PFSK-1 (cell line): ENCODE measurements at regions not wholly inside any gene's neighbourhood (a gene's known extent, or its start where the extent isn't known, plus 50 kb on each side); places are given as distances from the start of the nearest gene placed in this dataset.

Experiments
- FOXP2 ChIP-seq: optimal IDR thresholded peaks from 2 replicates; pipeline ENCODE3; 2011; ENCODE audit warnings: borderline replicate concordance, control low read depth, inconsistent platforms; ENCODE audit not compliant: insufficient read depth; ENCODE audit errors: extremely low read length, extremely low read depth
- POLR2AphosphoS5 ChIP-seq: IDR thresholded peaks from 2 replicates; pipeline ENCODE4 v1.6.1; 2012; ENCODE audit warnings: low read depth, mild to moderate bottlenecking, control low read depth, low read length, moderate library complexity
- REST ChIP-seq, 2 experiments: IDR thresholded peaks; 2 replicates each; pipeline versions ENCODE4 v1.6.1 to v1.8.0; 2011 to 2012; ENCODE audit warnings: low read depth in 2 of 2, low read length in 2 of 2, control low read depth in 1 of 2, inconsistent platforms in 1 of 2, mild to moderate bottlenecking in 1 of 2, moderate library complexity in 1 of 2; ENCODE audit not compliant: insufficient read depth in 1 of 2
- SIN3A ChIP-seq: IDR thresholded peaks from 2 replicates; pipeline ENCODE4 v1.6.1; 2012; ENCODE audit warnings: mild to moderate bottlenecking, low read length, moderate library complexity, borderline replicate concordance; ENCODE audit not compliant: insufficient read depth
- TAF1 ChIP-seq: IDR thresholded peaks from 2 replicates; pipeline ENCODE4 v1.6.1; 2012; ENCODE audit warnings: low read length, control low read depth, borderline replicate concordance; ENCODE audit not compliant: insufficient read depth

- TF ChIP-seq TAF1 (no peak), POLR2AphosphoS5 (no peak), SIN3A (no peak)
Observed at GRCh38 chr2:215622837-215623236, 187.0 kb upstream of the FN1 start.

- TF ChIP-seq POLR2AphosphoS5 (no peak), FOXP2 (no peak), REST (IDR thresholded peaks at IDR 0.05; ENCODE audit: insufficient read depth in 1 of 2, low read depth in 2 of 2, low read length in 2 of 2) (no peak), TAF1 (no peak), SIN3A (no peak)
Observed at GRCh38 chr2:215621381-215621780, 185.5 kb upstream of the FN1 start.

- TF ChIP-seq FOXP2, result no peak
- TF ChIP-seq POLR2AphosphoS5, result no peak
- TF ChIP-seq TAF1, result no peak
- no peak for TF ChIP-seq SIN3A
- no peak for TF ChIP-seq REST (IDR thresholded peaks at IDR 0.05; ENCODE audit: insufficient read depth in 1 of 2, low read depth in 2 of 2, low read length in 2 of 2)
Observed at GRCh38 chr2:215620528-215620927, 184.7 kb upstream of the FN1 start.

GRCh38 chr2:215619989-215620388, 184.1 kb upstream of the FN1 start:
- peak; percentile 52 for TF ChIP-seq FOXP2
- no peak for TF ChIP-seq REST (IDR thresholded peaks at IDR 0.05; ENCODE audit: insufficient read depth in 1 of 2, low read depth in 2 of 2, low read length in 2 of 2)
- no peak for TF ChIP-seq POLR2AphosphoS5
- TF ChIP-seq SIN3A, result no peak

GRCh38 chr2:215619022-215619958, 183.4 kb upstream of the FN1 start:
- TF ChIP-seq SIN3A (0 out of 2 replicates have a peak, but pooled peaks have one; percentile 61), TAF1 (no peak; the same call in 1 of the 2 replicates), POLR2AphosphoS5 (peak; percentile 27; the same call in 1 of the 2 replicates), REST (IDR thresholded peaks at IDR 0.05; ENCODE audit: insufficient read depth in 1 of 2, low read depth in 2 of 2, low read length in 2 of 2) (peak in 1 of 2 experiments; percentile 69; a peak in 2 of 4 replicates)
